NCI-H748 treated with DMSO at 0.1 percent for 48 hours (cell line): ENCODE measurements at regions not wholly inside any gene's neighbourhood (a gene's known extent, or its start where the extent isn't known, plus 50 kb on each side); places are given as distances from the start of the nearest gene placed in this dataset.
"Not testable (repeated sequence)": the region's sequence is repeated elsewhere in the genome, so short reads cannot be mapped to it uniquely, and the experiment has no call there.

Experiments
- DNase-seq: peaks from one replicate; lab custom pipeline; 2025; lab: John Stamatoyannopoulos, UW

GRCh38 chr7:51620706-51621105, 304.1 kb upstream of the COBL start:
- DNase-seq, result no peak

GRCh38 chr7:51619880-51620279, 303.3 kb upstream of the COBL start:
- DNase-seq, result no peak

- no peak for DNase-seq
Observed at GRCh38 chr7:51617686-51618085, 301.1 kb upstream of the COBL start.

GRCh38 chr7:51613911-51614357, 297.3 kb upstream of the COBL start:
- no peak for DNase-seq

- DNase-seq, result no peak
Observed at GRCh38 chr7:51611937-51612336, 295.3 kb upstream of the COBL start.

- no peak for DNase-seq
Observed at GRCh38 chr7:51607447-51607846, 290.8 kb upstream of the COBL start.

GRCh38 chr7:51606601-51607154, 290.1 kb upstream of the COBL start:
- peak; percentile 71 for DNase-seq

GRCh38 chr7:51602376-51602775, 285.8 kb upstream of the COBL start:
- no peak for DNase-seq

- DNase-seq, result no peak
Observed at GRCh38 chr7:51601461-51601860, 284.9 kb upstream of the COBL start.

GRCh38 chr7:51599935-51600334, 283.3 kb upstream of the COBL start:
- not testable (repeated sequence) for DNase-seq

GRCh38 chr7:51593628-51594027, 277.0 kb upstream of the COBL start:
- no peak for DNase-seq

- no peak for DNase-seq
Observed at GRCh38 chr7:51592842-51593599, 276.4 kb upstream of the COBL start.

GRCh38 chr7:51591223-51591622, 274.6 kb upstream of the COBL start:
- no peak for DNase-seq

GRCh38 chr7:51590746-51591145, 274.1 kb upstream of the COBL start:
- DNase-seq, result no peak

- DNase-seq, result no peak
Observed at GRCh38 chr7:51589111-51589510, 272.5 kb upstream of the COBL start.

GRCh38 chr7:51587604-51588003, 271.0 kb upstream of the COBL start:
- no peak for DNase-seq

- DNase-seq, result no peak
Observed at GRCh38 chr7:51577390-51577789, 260.8 kb upstream of the COBL start.

- DNase-seq, result no peak
Observed at GRCh38 chr7:51569581-51569980, 253.0 kb upstream of the COBL start.

- DNase-seq, result no peak
Observed at GRCh38 chr7:51569176-51569575, 252.6 kb upstream of the COBL start.

- no peak for DNase-seq
Observed at GRCh38 chr7:51551070-51551469, 234.5 kb upstream of the COBL start.

- DNase-seq, result no peak
Observed at GRCh38 chr7:51545131-51545530, 228.5 kb upstream of the COBL start.

- peak; percentile 97 for DNase-seq
Observed at GRCh38 chr7:51543801-51544553, 227.4 kb upstream of the COBL start.

- not testable (repeated sequence) for DNase-seq
Observed at GRCh38 chr7:51540906-51541305, 224.3 kb upstream of the COBL start.
